Astrocyte of the spinal cord (primary cell): ENCODE measurements at regions not wholly inside any gene's neighbourhood (a gene's known extent, or its start where the extent isn't known, plus 50 kb on each side); places are given as distances from the start of the nearest gene placed in this dataset.

ENCODE experiments used
- DNase-seq: peaks from one replicate; pipeline ENCODE4 v3.0.0; 2011; ENCODE audit warnings: low read depth, low spot score
- H3K4me3 ChIP-seq: 2 replicates; pipeline ENCODE4 v1.5.1; 2011; ENCODE audit warnings: low read depth, mild to moderate bottlenecking, low read length, moderate library complexity
- in situ Hi-C: cut with HindIII; loops from 2 replicates; pipeline ENCODE4 v1.10.0; 2017; ENCODE audit warnings: low sequenced_read_pairs
- TF ChIP-seq, protein P1 (sequence below): IDR thresholded peaks from 2 replicates; pipeline ENCODE4 v1.5.1; 2012; ENCODE audit warnings: low read depth, mild to moderate bottlenecking, low read length, inconsistent platforms

DNA sequence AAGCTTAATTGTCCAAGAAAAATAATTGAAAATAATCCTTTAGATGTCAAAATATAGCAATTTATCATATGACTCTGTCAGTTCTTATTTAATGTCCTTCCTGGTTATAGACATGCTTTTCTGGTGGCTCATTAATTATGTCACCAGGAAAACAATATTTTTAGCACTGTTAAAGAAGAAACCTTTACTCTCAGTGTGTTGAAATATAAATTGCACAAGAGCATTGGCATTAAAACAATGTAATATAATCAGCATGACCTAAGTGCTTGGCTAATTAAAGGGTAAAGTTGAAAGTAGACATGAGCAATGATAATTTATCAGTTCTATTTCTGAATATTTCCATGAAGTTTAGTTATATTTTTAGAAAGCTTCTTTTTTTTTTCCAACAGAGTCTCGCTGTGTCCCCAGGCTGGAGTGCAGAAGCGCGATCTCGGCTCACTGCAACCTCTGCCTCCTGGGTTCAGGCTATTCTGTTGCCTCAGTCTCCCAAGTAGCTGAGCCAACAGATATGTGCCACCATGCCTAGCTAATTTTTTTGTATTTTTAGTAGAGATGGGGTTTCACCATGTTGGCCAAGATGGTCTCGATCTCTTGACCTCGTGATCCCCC, 232.3 kb downstream of the JRKL start:
- in situ Hi-C loops, result no loop called here

DNA sequence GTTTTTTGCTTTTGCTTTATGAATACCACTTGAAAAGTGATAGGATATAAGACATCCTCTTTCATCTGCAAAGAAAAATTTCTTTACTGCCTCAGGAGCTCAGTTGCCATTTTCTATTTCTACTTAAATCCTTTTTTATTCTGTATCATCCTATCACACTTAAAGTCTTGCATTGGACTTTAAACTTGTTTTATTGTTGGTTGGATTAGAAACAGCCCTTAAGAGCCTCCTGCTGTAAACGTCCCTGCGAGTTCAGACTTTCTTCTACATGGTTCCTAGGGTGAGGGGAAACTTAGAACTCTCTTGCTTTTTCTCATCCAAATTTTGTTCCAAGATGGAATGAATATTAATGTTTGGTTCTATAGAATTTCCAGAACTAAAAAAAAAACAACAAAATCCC, 234.3 kb downstream of the JRKL start:
- DNase-seq, result no peak
- in situ Hi-C loops, result no loop called here
- TF ChIP-seq, protein P1, sequence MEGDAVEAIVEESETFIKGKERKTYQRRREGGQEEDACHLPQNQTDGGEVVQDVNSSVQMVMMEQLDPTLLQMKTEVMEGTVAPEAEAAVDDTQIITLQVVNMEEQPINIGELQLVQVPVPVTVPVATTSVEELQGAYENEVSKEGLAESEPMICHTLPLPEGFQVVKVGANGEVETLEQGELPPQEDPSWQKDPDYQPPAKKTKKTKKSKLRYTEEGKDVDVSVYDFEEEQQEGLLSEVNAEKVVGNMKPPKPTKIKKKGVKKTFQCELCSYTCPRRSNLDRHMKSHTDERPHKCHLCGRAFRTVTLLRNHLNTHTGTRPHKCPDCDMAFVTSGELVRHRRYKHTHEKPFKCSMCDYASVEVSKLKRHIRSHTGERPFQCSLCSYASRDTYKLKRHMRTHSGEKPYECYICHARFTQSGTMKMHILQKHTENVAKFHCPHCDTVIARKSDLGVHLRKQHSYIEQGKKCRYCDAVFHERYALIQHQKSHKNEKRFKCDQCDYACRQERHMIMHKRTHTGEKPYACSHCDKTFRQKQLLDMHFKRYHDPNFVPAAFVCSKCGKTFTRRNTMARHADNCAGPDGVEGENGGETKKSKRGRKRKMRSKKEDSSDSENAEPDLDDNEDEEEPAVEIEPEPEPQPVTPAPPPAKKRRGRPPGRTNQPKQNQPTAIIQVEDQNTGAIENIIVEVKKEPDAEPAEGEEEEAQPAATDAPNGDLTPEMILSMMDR, result no peak
- H3K4me3 ChIP-seq, result no peak overlapping the region

More for the DNA sequence above, 232.3 kb downstream of the JRKL start:
- H3K4me3 ChIP-seq, result no peak overlapping the region
- no peak for DNase-seq
- TF ChIP-seq, protein P1, result no peak

DNA sequence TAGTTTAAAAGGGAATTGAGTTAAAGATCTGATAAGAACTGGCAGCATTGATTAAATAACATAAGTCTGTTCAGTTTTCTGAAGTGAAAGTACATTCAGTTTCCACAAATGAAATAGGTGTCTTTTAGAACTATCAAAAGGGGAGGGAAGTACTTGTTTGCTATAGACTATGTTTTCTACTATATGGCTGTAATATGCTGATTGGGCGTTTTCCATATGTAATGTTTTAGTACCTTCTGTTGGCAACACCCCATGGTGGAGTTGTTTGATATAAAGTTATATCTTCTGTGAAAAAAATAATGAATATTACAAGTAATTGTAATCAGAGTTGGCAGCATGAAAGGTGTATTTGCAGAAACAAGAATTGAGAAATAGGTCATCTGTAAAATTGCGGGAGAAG, 237.6 kb downstream of the JRKL start:
- in situ Hi-C loops, result no loop called here
- TF ChIP-seq, protein P1, result no peak
- H3K4me3 ChIP-seq, result no peak overlapping the region
- no peak for DNase-seq

DNA sequence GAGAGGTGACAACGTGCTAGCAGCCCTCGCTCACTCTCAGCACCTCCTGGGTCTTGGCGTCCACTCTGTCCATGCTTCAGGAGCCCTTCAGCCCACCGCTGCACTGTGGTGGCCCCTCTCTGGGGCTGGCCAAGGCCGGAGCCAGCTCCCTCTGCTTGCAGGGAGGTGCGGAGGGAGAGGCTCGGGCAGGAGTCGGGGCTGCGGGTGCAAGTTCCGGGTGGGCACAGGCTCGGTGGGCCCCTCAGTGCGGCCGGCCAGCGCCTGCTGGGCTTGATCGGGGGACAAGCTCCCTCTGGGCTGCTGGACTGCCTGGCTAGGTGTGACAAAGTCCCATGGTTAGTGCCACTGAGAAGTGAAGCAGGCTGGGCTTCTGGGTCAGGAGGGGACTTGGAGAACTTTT, 245.8 kb downstream of the JRKL start:
- no peak overlapping the region for H3K4me3 ChIP-seq
- TF ChIP-seq, protein P1, result no peak
- no peak for DNase-seq
- in situ Hi-C loops, result no loop called here

DNA sequence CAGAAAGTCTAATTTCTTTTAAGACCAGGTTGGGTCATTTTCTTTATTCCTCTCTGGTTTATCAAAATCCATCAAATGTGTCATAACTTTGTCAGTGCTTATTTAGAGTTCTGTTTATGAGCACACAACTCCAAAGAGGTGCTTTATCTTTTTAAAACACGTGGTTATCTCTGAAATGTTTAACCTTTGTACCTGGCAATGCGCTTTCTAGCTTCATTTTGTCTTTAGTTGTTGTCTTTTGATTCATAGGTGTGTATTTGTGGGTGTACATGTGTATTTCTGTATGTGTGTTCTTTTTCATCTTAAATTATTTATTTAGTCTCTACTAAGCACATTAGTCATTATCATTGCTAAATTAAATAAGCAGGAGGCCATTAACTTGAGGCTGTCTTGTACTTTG, 251.4 kb downstream of the JRKL start:
- TF ChIP-seq, protein P1, result no peak
- H3K4me3 ChIP-seq, result no peak overlapping the region
- in situ Hi-C loops, result no loop called here
- DNase-seq, result no peak

DNA sequence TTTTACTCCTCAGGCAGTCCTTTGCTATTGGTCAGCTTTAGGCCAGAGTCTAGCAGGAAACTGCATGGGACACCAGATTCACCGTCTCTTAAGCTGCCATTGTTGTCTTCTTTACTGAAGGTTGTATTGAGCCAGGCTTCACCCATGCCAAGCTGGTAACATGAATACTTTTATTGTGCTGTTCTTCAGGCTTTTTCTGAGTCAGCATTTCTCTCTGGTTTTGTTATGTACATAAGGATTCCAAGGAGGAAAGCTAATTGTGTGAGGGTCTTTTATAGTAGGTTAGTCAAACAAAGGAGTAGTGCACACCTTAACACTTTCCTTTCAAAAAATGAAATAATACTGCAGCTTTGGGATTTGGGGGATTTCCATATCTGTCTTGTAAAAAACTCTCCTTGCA, 252.8 kb downstream of the JRKL start:
- no peak overlapping the region for H3K4me3 ChIP-seq
- TF ChIP-seq, protein P1, result no peak
- in situ Hi-C loops, result no loop called here
- DNase-seq, result no peak
